ENCODE measurements at regions not wholly inside any gene's neighbourhood (a gene's known extent, or its start where the extent isn't known, plus 50 kb on each side); places are given as distances from the start of the nearest gene placed in this dataset.

DNA sequence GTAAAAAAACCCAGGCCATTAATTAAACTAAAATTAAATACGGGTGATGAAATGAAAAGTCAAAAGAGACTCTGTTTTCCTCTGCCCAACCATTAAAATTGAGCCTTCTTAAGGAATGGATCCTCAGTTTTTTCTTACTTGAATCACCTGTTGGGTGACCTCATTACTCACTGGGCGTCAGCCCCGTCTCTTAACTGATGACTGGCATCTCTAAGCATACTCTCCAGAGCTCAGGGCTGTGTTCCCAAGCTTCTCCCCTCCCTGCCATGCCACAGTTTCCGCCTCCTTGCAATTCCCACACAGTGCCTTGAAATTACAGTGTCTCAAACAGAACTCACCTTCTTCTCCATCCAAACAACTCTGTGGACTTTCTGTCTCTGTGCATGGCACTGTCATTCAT is 421.1 kb upstream of the CELF4 start:
- TF ChIP-seq, protein P1, sequence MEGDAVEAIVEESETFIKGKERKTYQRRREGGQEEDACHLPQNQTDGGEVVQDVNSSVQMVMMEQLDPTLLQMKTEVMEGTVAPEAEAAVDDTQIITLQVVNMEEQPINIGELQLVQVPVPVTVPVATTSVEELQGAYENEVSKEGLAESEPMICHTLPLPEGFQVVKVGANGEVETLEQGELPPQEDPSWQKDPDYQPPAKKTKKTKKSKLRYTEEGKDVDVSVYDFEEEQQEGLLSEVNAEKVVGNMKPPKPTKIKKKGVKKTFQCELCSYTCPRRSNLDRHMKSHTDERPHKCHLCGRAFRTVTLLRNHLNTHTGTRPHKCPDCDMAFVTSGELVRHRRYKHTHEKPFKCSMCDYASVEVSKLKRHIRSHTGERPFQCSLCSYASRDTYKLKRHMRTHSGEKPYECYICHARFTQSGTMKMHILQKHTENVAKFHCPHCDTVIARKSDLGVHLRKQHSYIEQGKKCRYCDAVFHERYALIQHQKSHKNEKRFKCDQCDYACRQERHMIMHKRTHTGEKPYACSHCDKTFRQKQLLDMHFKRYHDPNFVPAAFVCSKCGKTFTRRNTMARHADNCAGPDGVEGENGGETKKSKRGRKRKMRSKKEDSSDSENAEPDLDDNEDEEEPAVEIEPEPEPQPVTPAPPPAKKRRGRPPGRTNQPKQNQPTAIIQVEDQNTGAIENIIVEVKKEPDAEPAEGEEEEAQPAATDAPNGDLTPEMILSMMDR (IDR thresholded peaks at IDR 0.05): no peak
- TF ChIP-seq POLR2A (IDR thresholded peaks at IDR 0.05) (no peak), EP300 (IDR thresholded peaks at IDR 0.05) (no peak)

Measured in ovary (tissue), 3 donors.